KOPT-K1 (cell line): ENCODE measurements at regions not wholly inside any gene's neighbourhood (a gene's known extent, or its start where the extent isn't known, plus 50 kb on each side); places are given as distances from the start of the nearest gene placed in this dataset.

Experiments
- H3K27ac ChIP-seq: fragments of 200-600 bp; sonication (generic); 2 replicates; pipeline ENCODE4 v1.5.1; 2016; ENCODE audit warnings: antibody characterized with exemption, mild to moderate bottlenecking, low read depth, low read length; ENCODE audit not compliant: poor library complexity, severe bottlenecking
- H3K36me3 ChIP-seq: fragments of 200-600 bp; sonication (generic); 2 replicates; pipeline ENCODE4 v1.5.1; 2017; ENCODE audit warnings: antibody characterized with exemption, mild to moderate bottlenecking, low read length, moderate library complexity; ENCODE audit not compliant: insufficient read depth
- H3K9me3 ChIP-seq: fragments of 200-600 bp; sonication (generic); 2 replicates; pipeline ENCODE4 v1.5.1; 2017; ENCODE audit warnings: antibody characterized with exemption, low read length, mild to moderate bottlenecking; ENCODE audit not compliant: insufficient read depth, poor library complexity, severe bottlenecking

DNA sequence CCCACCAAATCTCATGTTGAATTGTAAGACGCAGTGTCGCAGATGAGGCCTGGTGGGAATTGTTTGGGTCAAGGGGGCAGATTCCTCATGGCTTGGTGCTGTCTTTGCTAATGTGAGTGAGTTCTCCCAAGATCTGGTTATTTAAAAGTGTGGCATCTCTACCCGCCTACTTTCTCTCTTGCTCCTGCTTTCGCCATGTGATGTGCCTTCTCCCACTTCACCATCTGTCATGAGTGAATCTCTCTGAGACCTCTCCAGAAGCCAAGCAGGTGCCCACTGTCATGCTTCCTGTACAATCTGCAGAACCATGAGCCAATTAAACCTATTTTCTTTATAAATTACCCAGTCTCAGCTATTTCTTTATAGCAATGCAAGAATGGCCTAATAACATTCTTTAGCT, 246.6 kb upstream of the CDH20 start:
- Histone ChIP-seq H3K9me3 (no peaks in the 10 kb centered on the region), H3K36me3 (no peaks in the 10 kb centered on the region), H3K27ac (no peak overlapping the region)

DNA sequence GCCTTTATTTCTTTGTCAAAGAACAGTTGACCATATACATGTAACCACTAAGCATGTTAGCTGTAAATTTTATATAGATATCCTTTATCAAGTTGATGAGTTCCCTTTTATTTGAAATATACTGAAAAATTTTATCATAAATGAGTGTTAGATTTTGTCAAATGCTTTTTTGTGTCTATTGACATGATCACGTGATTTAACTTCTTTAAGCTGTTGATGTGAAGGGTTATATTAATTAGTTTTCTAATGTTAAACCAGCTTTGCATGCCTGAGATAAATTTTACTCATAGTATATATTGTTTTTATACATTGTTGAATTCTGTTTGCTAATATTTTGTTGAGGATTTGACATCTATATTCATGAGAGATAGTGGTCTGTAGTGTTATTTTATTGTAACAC, 241.9 kb upstream of the CDH20 start:
- no peaks in the 10 kb centered on the region for H3K9me3 ChIP-seq
- no peaks in the 10 kb centered on the region for H3K36me3 ChIP-seq
- H3K27ac ChIP-seq = no peak overlapping the region

DNA sequence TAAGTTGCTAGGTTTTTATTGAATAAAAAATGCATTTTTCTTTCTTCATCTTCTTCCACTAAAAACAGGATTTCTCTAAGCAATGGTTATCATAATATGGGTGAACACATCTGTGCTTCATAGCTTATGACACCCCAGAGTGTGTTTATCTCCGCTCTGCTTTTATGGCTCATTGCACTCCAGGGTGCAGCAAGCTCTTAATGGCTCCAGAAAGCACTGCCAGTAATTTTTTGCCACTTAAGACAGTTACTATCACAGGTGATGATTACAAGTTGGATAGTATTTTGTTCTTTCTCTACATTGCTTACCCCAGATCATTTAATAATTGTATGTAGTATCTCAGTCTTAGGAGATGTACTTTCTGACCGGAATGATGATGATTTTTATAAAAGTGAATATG, 239.3 kb upstream of the CDH20 start:
- Histone ChIP-seq H3K27ac (no peak overlapping the region), H3K9me3 (no peaks in the 10 kb centered on the region)

DNA sequence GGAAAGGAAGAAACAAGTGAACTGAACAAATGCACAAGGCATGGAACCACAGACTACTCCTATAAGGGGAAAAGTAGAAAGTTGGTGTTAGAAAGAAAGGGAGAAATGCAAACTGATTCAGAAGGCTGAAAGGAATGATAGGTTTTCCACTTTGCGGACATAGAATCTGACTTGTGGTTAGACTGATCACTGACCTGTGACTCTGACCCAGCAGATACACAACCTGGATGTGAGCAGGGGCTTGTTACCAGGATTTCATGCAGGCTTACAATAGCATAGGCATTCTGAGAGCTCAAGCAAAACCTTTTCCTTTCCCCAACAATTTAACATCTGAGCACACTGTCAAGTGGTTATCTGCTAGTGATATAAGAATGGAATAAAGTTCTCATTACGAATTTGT, 237.0 kb upstream of the CDH20 start:
- Histone ChIP-seq H3K36me3 (no peaks in the 10 kb centered on the region), H3K27ac (no peak overlapping the region), H3K9me3 (no peaks in the 10 kb centered on the region)

More for the DNA sequence above, 239.3 kb upstream of the CDH20 start:
- no peaks in the 10 kb centered on the region for H3K36me3 ChIP-seq

DNA sequence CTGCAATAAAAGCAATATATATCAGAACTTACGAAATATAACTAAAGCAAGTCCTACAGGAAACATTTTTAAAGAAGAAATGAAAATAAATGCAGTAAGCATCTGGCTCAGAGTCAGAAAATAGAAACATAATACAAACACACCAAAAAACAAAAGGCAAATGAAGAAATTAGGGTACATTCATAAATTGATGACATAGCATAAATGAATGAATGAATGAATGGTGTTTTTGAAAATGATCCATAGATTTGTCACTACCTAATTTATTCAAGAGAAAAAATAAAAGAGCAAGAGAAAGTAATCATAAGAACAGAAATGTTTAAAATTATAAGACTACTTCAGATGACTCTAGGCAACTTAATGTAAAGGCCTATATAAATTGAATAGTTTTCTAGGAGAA, 226.1 kb upstream of the CDH20 start:
- Histone ChIP-seq H3K27ac (no peak overlapping the region), H3K36me3 (no peaks in the 10 kb centered on the region)

DNA sequence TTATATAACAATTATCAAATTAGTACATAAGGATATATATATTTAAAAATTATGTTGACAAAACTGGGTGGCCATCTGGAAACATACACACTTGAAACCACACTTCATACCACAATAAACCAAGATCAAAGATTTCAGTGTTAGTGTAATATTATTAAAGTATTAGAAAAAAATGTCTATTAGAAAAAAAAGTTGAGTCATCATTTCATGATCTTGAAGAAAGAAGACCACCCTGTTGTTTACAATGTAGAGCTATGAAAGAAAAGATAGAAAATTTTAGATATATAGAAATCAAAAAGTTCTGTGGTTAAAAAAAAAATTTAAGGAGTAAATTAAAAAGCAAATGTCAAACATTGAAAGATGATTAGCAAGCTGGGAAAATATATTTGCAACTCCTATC, 224.5 kb upstream of the CDH20 start:
- H3K27ac ChIP-seq = no peak overlapping the region
- H3K9me3 ChIP-seq = no peaks in the 10 kb centered on the region
- no peaks in the 10 kb centered on the region for H3K36me3 ChIP-seq

More for the DNA sequence above, 226.1 kb upstream of the CDH20 start:
- no peaks in the 10 kb centered on the region for H3K9me3 ChIP-seq

DNA sequence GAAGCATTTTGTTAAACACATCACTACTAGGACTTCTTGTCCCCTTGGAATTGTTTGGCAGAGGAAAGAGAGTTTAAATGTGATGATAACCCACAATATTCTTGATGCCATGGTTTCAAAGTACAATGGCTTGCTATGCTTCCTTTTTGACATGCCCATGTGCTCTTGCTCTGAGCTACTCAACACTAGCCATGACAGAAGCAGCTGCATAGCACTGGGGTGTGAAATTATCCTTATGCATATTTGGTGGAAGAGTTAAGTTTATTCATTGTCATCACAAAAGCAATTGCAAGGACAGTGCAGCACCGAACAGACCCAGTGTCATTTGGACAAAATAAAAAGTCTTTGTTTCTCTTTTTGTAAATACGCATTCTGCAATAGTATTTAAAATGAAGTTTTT, 209.9 kb upstream of the CDH20 start:
- no peak overlapping the region for H3K27ac ChIP-seq
- H3K36me3 ChIP-seq = no peaks in the 10 kb centered on the region
- no peaks in the 10 kb centered on the region for H3K9me3 ChIP-seq

DNA sequence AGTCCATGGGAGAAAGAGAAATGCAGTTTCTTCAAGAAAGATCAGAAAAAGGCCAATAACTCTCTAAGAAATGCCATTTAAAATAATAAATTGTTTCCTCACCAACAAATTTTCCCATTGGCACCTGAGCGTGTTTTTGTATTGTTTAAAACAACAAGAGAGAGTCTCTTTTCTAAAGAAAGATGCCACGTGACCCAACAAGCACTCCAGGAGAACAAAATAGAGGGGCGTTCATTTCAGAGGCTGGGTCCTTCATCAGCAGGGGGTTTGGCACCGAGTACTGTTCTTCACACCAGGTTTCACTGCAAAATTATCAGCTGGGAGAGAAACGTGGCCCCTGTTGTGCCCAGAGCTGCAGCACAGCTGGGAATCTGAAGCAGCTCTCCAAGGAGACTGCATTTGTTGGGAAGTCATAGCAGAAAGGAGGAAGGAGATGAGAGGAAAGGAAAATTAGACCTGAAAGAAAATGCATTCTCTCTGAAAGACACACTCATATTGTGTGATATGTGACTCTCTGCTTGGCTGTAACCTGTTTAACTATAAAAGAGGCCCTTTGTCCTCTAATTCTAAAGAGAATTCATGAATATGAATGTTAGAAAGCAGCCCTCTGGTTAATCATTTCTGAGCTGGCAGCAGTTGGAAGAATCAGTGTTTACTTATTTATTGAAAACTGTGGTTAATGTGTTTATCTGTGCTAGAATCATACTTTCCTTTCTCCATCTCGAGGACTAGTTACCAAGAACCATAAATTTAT, 205.3 kb upstream of the CDH20 start:
- Histone ChIP-seq H3K9me3 (no peaks in the 10 kb centered on the region), H3K27ac (no peak overlapping the region), H3K36me3 (no peaks in the 10 kb centered on the region)

DNA sequence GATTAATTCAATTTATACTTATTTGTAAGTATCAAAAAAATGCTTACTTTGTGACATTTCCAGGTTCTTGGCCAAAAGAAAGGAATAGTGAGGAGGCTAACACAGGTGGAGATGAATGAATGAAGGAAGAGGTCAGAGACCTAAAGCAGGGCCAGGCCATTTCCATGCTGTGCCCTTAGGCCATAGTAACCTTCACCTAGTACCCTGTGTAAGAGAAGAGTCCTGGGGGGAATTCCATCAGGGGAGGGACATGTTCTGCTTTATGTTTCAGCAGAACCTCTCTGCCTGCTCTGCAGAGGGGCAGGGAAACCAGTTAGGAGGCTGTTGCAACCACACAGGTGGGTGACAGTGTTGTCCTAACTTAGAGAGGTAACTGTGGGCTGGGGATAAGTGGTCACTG, 204.2 kb upstream of the CDH20 start:
- Histone ChIP-seq H3K9me3 (no peaks in the 10 kb centered on the region), H3K27ac (no peak overlapping the region), H3K36me3 (no peaks in the 10 kb centered on the region)

DNA sequence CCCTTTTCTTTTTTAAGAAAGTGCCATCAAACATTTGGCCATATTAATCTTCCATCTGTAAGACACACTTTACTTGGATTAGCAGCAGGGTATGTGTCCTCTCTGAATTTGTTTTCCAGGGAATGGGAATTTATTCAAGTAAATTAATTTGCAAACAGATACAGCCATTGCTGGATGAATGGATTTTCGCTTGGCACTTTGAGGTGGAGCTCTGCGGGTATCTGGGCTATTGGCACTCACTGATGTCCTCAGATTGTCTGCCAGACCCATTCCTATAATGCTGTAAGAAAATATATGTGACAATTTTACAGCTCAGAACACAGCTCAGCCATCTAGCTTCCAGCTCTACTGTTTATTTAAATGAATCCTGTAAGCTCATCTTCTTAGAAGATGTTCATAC, 201.2 kb upstream of the CDH20 start:
- no peaks in the 10 kb centered on the region for H3K9me3 ChIP-seq
- no peaks in the 10 kb centered on the region for H3K36me3 ChIP-seq
- H3K27ac ChIP-seq = no peak overlapping the region

DNA sequence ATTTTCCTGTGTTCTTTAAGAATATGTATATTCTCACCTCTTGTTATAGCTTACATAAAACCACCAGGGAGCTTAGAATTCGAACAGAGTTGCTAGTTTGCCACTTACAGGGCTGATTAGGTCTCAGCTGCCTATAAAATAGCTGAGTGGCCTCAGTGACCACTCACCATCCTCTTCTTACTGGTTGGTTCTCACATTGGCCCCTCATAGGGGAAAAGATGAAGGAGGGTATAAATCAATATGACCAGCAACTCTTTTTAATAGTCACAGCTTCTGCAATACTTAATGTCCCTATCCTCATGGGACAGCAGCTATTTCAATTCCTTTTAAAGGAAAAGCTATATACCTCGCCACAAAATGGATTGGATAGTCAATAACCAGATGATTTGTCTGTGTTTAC, 199.4 kb upstream of the CDH20 start:
- H3K9me3 ChIP-seq = no peaks in the 10 kb centered on the region
- H3K36me3 ChIP-seq = no peaks in the 10 kb centered on the region
- H3K27ac ChIP-seq = no peak overlapping the region

DNA sequence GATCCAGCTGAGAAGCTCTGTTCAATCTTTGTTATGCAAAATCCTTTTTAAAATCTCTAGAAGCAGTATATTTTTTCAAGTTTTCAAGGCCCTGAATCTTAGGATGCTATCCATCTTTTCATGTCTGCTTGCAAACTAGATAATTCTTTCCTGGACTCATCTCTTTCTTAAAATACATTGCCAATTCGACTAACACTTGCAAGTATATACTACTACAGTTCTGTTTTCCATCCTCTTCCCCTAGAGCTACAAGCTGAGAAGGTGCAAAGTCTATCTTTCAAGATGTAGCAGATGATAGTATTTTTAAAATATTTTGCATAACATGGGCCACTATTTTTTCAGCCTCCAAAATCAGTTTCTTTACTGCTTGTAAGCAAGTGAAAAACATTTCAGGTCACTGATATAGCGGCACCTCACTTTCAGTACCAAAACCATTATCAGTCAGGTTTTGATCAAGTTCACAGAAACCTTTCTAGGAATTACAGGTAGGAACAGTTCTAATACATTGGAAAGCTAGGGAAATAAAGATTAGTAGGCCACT, 196.4 kb upstream of the CDH20 start:
- H3K36me3 ChIP-seq = no peaks in the 10 kb centered on the region
- H3K9me3 ChIP-seq = no peaks in the 10 kb centered on the region

DNA sequence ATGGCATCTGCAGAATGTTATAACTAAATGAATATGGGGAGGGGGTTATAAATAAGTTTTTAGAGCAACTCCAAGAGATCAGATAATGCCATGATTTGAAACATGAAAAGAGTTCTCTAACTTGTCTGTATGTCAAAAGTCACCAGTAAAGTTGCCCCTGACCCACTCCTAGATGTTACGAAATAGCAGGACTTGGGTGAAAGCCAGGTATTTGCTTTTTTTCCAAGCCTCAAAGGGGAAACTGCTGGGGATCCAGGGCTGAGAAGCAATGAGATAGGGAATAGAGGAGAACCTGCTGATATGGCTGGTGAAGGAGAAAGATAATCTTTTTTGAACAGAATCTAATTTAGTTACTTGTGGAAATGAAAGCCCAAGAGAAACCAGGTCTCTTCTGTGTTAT, 191.5 kb upstream of the CDH20 start:
- H3K36me3 ChIP-seq = no peaks in the 10 kb centered on the region
- H3K27ac ChIP-seq = no peak overlapping the region
- H3K9me3 ChIP-seq = no peaks in the 10 kb centered on the region

More for the DNA sequence above, 196.4 kb upstream of the CDH20 start:
- H3K27ac ChIP-seq = no peak overlapping the region

DNA sequence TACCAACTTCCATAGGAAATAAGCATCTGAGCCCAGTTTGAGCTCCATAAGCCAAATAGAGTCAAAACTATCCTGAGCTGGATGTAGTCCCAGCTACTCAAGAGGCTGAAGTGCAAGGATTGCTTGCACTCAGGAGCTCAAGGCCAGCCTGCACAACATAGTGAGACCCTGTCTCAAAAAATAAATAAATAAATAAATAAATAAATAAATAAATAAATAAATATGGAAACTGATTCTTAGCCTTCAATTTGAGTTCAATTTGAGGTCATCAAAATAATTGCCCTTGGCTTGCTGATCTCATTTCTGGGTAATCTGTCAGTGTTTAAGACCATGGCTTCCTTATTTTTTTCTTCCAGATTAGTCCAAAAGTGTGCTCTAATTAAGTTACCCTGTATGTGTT, 184.9 kb upstream of the CDH20 start:
- no peak overlapping the region for H3K27ac ChIP-seq
- H3K9me3 ChIP-seq = no peaks in the 10 kb centered on the region
- H3K36me3 ChIP-seq = no peaks in the 10 kb centered on the region

DNA sequence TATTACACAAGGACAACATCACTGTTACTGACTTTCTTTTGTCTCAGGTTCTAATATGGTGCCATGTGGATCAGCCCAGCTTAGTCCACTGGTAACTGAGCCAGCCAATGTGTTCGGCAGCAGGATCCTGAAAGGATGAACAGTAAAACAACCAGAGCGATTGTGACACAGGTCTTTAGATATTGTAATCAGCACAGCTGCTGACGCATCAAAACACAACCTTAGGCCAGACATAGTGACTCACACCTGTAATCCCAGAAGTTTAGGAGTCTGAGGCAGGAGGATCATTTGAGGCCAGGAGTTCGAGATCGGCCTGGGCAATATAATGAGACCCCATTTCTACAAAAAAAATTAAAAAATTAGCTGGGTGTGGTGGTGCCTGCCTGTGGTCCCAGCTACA, 183.4 kb upstream of the CDH20 start:
- Histone ChIP-seq H3K9me3 (no peaks in the 10 kb centered on the region), H3K36me3 (no peaks in the 10 kb centered on the region), H3K27ac (no peak overlapping the region)

DNA sequence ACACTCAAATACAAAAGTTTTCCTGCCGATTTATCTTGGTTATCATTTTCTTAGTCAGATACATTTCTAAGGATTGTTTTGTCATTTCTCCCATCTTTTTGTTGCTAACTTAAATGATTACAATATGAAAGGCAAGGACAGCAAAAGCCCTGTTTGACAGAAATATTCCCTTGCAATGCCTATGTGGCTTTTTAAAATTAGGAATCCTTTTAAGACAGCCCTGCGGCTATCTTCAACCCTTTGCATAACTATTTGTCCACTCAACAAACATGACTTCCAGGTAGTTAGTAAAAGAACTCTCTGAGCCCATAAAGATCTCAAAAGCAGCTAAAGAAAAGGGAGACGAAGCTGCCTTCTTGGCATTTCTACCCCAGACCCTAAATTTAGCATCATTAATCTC, 179.7 kb upstream of the CDH20 start:
- no peaks in the 10 kb centered on the region for H3K36me3 ChIP-seq
- H3K9me3 ChIP-seq = no peaks in the 10 kb centered on the region
- H3K27ac ChIP-seq = no peak overlapping the region
